ENCODE measurements at regions not wholly inside any gene's neighbourhood (a gene's known extent, or its start where the extent isn't known, plus 50 kb on each side); places are given as distances from the start of the nearest gene placed in this dataset.

DNA sequence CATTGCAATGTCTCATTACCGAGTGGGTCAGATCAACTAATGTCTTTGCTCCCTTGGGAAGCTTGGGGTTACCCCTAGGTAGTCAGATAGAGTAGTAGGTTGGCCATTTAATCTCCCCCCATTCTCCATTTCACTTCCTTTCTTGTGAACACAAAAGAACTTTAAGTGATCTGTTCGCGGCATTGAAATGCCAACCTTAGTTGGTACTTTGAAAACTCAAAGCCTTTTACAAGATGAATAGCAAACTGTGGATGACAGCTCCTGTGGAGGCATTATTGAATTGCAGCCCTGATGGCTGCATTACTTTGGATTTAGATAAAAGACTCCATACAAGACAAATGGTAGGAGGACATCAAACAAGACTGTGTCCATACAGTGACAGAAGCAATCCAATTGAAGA, 469.1 kb downstream of the GBA3 start:
- TF ChIP-seq CTCF (IDR thresholded peaks at IDR 0.05) (no peak), POLR2AphosphoS5 (IDR thresholded peaks at IDR 0.05; ENCODE audit: low read depth, low read length) (no peak)
